ENCODE measurements at regions not wholly inside any gene's neighbourhood (a gene's known extent, or its start where the extent isn't known, plus 50 kb on each side); places are given as distances from the start of the nearest gene placed in this dataset.

- FAIRE-seq (no peak), DNase-seq (ENCODE audit: insufficient read length) (no peak)
- TF ChIP-seq POLR2AphosphoS5 (IDR thresholded peaks at IDR 0.05; ENCODE audit: low read depth, low read length) (no peak), TAF1 (IDR thresholded peaks at IDR 0.05; ENCODE audit: borderline replicate concordance, low read depth, low read length) (no peak), POLR2A (IDR thresholded peaks at IDR 0.05; ENCODE audit: low read depth, low read length) (no peak)
Measured at GRCh38 chr2:206212673-206213513, 53.2 kb downstream of the EEF1B2 start.

DNA sequence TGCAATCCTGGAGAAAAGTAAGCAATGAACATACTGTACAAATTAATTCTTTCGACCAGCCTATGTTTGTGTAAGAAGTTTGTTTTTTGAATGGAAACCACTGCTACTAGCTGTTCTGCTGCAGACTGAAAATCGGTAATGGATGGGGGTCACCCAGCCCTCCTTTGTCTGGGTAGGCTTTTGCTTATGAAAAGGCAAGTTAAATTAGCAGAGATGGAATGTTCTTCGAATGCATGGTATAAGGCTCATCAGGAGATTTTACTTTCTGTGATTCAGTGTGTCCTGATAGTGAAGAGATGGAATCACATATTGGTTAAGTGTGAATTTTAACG is 53.8 kb downstream of the EEF1B2 start:
- no peak for FAIRE-seq
- no peak for DNase-seq (ENCODE audit: insufficient read length)
- no peak for TF ChIP-seq TAF1 (IDR thresholded peaks at IDR 0.05; ENCODE audit: borderline replicate concordance, low read depth, low read length)
- TF ChIP-seq POLR2AphosphoS5 (IDR thresholded peaks at IDR 0.05; ENCODE audit: low read depth, low read length): no peak
- TF ChIP-seq POLR2A (IDR thresholded peaks at IDR 0.05; ENCODE audit: low read depth, low read length): no peak

DNA sequence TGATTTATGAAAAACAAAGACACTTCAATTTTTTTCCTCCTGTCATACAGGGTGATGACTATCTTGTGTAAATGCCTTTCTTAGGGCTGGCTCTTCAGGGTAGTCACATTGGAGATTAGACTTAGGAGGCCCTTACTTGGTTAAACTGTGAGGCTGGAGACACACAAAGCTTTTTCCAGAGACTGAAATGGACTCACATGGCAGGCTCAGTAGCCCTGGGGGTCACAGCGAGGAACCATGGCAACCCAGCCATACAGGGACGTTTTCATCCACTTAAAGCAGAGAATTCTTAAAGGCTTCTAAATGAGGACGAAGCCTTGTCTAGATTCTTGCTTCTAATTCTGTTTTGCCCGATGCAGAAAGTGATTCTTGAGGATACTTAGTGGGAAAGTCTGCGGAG is 57.3 kb upstream of the ZDBF2 start:
- TF ChIP-seq POLR2A (IDR thresholded peaks at IDR 0.05; ENCODE audit: low read depth, low read length): no peak
- TF ChIP-seq POLR2AphosphoS5 (IDR thresholded peaks at IDR 0.05; ENCODE audit: low read depth, low read length): no peak
- FAIRE-seq (no peak), DNase-seq (ENCODE audit: insufficient read length) (no peak)

- FAIRE-seq (no peak), DNase-seq (ENCODE audit: insufficient read length) (no peak)
- TF ChIP-seq POLR2AphosphoS5 (IDR thresholded peaks at IDR 0.05; ENCODE audit: low read depth, low read length) (no peak), POLR2A (IDR thresholded peaks at IDR 0.05; ENCODE audit: low read depth, low read length) (no peak), TAF1 (IDR thresholded peaks at IDR 0.05; ENCODE audit: borderline replicate concordance, low read depth, low read length) (no peak)
Measured at GRCh38 chr2:206217743-206218142, 56.7 kb upstream of the ZDBF2 start.

- DNase-seq (ENCODE audit: insufficient read length): no peak
- no peak for FAIRE-seq
- no peak for TF ChIP-seq POLR2A (IDR thresholded peaks at IDR 0.05; ENCODE audit: low read depth, low read length)
- TF ChIP-seq POLR2AphosphoS5 (IDR thresholded peaks at IDR 0.05; ENCODE audit: low read depth, low read length): no peak
- TF ChIP-seq TAF1 (IDR thresholded peaks at IDR 0.05; ENCODE audit: borderline replicate concordance, low read depth, low read length): no peak
Measured at GRCh38 chr2:206218156-206218555, 56.3 kb upstream of the ZDBF2 start.

DNA sequence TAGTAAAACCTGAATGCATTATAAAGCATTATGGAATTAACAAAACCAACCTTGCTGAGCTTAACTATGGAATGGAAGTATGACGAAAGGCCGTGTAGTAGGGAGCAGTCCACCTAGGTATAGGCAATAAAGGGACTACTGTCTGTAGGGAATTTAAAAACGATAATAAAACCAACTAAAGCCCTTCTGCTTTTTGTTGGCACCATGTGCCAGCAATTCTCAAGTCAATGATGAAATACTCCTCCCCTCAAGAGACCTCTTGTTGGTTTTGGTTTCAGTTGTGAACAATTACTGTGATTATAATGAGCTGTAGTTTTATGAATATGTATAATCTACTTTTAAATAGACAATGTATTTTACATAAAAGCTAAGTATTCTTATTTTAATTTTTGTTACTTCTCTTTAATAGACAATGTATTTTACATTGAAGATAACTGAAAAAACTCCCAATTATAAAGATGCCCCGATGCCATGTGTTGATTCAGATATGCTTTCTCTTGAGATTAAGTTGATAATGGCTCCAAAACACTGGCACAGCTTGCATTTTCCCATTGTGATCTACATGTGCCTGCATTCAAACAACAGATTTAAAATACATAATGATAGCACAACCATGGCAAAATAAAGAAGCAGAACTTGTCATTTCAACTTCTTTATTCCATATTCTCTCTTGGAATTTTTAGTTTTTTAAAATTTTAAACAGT is 55.5 kb upstream of the ZDBF2 start:
- DNase-seq (ENCODE audit: insufficient read length): no peak
- TF ChIP-seq TAF1 (IDR thresholded peaks at IDR 0.05; ENCODE audit: borderline replicate concordance, low read depth, low read length) (no peak), POLR2AphosphoS5 (IDR thresholded peaks at IDR 0.05; ENCODE audit: low read depth, low read length) (no peak), POLR2A (IDR thresholded peaks at IDR 0.05; ENCODE audit: low read depth, low read length) (no peak)
- FAIRE-seq: no peak

- DNase-seq (ENCODE audit: insufficient read length) (no peak), FAIRE-seq (no peak)
- TF ChIP-seq POLR2A (IDR thresholded peaks at IDR 0.05; ENCODE audit: low read depth, low read length) (no peak), POLR2AphosphoS5 (IDR thresholded peaks at IDR 0.05; ENCODE audit: low read depth, low read length) (no peak), TAF1 (IDR thresholded peaks at IDR 0.05; ENCODE audit: borderline replicate concordance, low read depth, low read length) (no peak)
Measured at GRCh38 chr2:206219957-206220356, 54.5 kb upstream of the ZDBF2 start.

DNA sequence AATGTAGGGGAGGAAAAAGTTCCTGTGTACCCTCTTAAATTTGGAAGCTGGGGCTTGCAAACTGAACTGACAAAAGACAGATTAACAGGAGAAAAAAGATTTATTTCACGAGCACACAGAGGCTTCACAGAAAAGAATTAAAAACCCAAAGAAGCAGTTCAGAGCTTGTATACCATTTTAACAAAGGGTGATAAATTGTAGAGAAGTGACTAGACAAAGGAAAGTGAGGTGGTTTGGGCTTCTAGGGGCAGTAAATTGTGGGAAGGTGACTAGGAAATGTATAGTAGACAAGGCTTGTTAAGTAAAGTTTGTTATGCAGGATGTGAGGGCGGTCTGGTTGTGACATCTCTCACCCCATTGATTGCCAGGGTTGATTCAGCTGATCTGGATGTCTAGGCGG is 53.5 kb upstream of the ZDBF2 start:
- DNase-seq (ENCODE audit: insufficient read length): no peak
- TF ChIP-seq TAF1 (IDR thresholded peaks at IDR 0.05; ENCODE audit: borderline replicate concordance, low read depth, low read length) (no peak), POLR2A (IDR thresholded peaks at IDR 0.05; ENCODE audit: low read depth, low read length) (no peak), POLR2AphosphoS5 (IDR thresholded peaks at IDR 0.05; ENCODE audit: low read depth, low read length) (no peak)
- peak; percentile 17 for FAIRE-seq
